H1 (cell line): ENCODE measurements at regions not wholly inside any gene's neighbourhood (a gene's known extent, or its start where the extent isn't known, plus 50 kb on each side); places are given as distances from the start of the nearest gene placed in this dataset.

Experiments
- CTCF ChIA-PET: fragments of 300-600 bp; sonication (Branson Sonifier 250); formaldehyde crosslinking; loops from one replicate; lab custom pipeline; 2021; ENCODE audit not compliant: partially characterized antibody; lab: Charles Lee
- POLR2A ChIA-PET: fragments of 300-600 bp; sonication (Branson Sonifier 250); formaldehyde crosslinking; loops from one replicate; lab custom pipeline; 2021; ENCODE audit warnings: inconsistent platforms; ENCODE audit not compliant: partially characterized antibody; lab: Charles Lee
- DNase-seq, 2 experiments: peaks; one replicate each; pipeline versions ENCODE4 v3.0.0 to v3.0.0-alpha.2; 2010 to 2022; ENCODE audit warnings: low spot score in 2 of 2, low read depth in 1 of 2, mixed read lengths in 1 of 2
- FAIRE-seq: peaks from 2 replicates; lab custom pipeline; 2011; peaks lifted over from hg19 to GRCh38; lab: Jason Lieb, UNC
- H2AFZ ChIP-seq: 2 replicates; pipeline ENCODE4 v1.8.1; 2012; ENCODE audit warnings: low read length, inconsistent platforms
- H2AK5ac ChIP-seq: 2 replicates; pipeline ENCODE4 v1.6.1; 2013; ENCODE audit warnings: low read depth, low read length
- H2BK120ac ChIP-seq: replicated peaks from 2 replicates; pipeline ENCODE3; 2013; ENCODE audit warnings: low read depth, low read length, inconsistent platforms
- H2BK12ac ChIP-seq: 2 replicates; pipeline ENCODE4 v1.6.1; 2013; ENCODE audit warnings: low read depth, low read length
- H2BK15ac ChIP-seq: 2 replicates; pipeline ENCODE4 v1.6.1; 2013; ENCODE audit warnings: low read length
- H2BK20ac ChIP-seq: 2 replicates; pipeline ENCODE4 v1.6.1; 2013; ENCODE audit warnings: low read length
- H2BK5ac ChIP-seq: 2 replicates; pipeline ENCODE4 v1.6.1; 2013; ENCODE audit warnings: low read depth, low read length
- H3K14ac ChIP-seq: 2 replicates; pipeline ENCODE4 v1.6.1; 2013; ENCODE audit warnings: inconsistent platforms; ENCODE audit not compliant: insufficient read length
- H3K18ac ChIP-seq: 2 replicates; pipeline ENCODE4 v1.6.1; 2013; ENCODE audit warnings: low read length; ENCODE audit errors: extremely low read depth
- H3K23ac ChIP-seq: 2 replicates; pipeline ENCODE4 v1.6.1; 2013; ENCODE audit warnings: inconsistent platforms; ENCODE audit not compliant: insufficient read length
- H3K23me2 ChIP-seq: 2 replicates; pipeline ENCODE4 v1.6.1; 2013; ENCODE audit warnings: low read depth, low read length
- H3K27ac ChIP-seq: 2 replicates; pipeline ENCODE4 v1.6.1; 2011; ENCODE audit warnings: low read depth, low read length, inconsistent platforms
- H3K27me3 ChIP-seq, 4 experiments: replicated peaks in 1 of 4; 1 replicate in 1 of 4; 2 replicates in 3 of 4; pipeline versions ENCODE4 v1.6.1 to v1.8.1; 2011 to 2013; ENCODE audit warnings: low read length in 3 of 4, mild to moderate bottlenecking in 3 of 4, inconsistent platforms in 2 of 4, mixed read lengths in 2 of 4, moderate library complexity in 1 of 4; ENCODE audit not compliant: control insufficient read depth in 3 of 4, insufficient read depth in 3 of 4; ENCODE audit errors: extremely low read depth in 1 of 4
- H3K36me3 ChIP-seq, 4 experiments: 2 replicates each; pipeline versions ENCODE4 v1.6.1 to v1.8.1; 2011 to 2013; ENCODE audit warnings: mild to moderate bottlenecking in 4 of 4, low read length in 3 of 4, moderate library complexity in 2 of 4, control low read depth in 1 of 4, inconsistent platforms in 1 of 4; ENCODE audit not compliant: insufficient read depth in 4 of 4, control insufficient read depth in 2 of 4
- H3K4ac ChIP-seq: replicated peaks from 2 replicates; pipeline ENCODE3; 2013; ENCODE audit warnings: low read length, low read depth, mixed read lengths, inconsistent platforms; ENCODE audit not compliant: insufficient read length
- H3K4me1 ChIP-seq, 4 experiments: replicated peaks in 1 of 4; 1 replicate in 1 of 4; 2 replicates in 3 of 4; pipeline versions ENCODE4 v1.6.1 to v1.8.1; 2011 to 2013; ENCODE audit warnings: low read length in 3 of 4, inconsistent platforms in 2 of 4, mixed read lengths in 1 of 4; ENCODE audit not compliant: insufficient read depth in 4 of 4, control insufficient read depth in 3 of 4
- H3K4me2 ChIP-seq, 2 experiments: 2 replicates each; pipeline versions ENCODE4 v1.6.1 to v1.8.1; 2011 to 2013; ENCODE audit warnings: low read depth in 2 of 2, low read length in 2 of 2, control low read depth in 1 of 2, inconsistent platforms in 1 of 2, mild to moderate bottlenecking in 1 of 2; ENCODE audit not compliant: insufficient read depth in 1 of 2
- H3K4me3 ChIP-seq, 4 experiments: fragments of 200-600, 300-600 bp in 1 of 4; sonication (generic), shearing (Covaris generic), sonication (Bioruptor Twin) in 1 of 4; 2 replicates each; pipeline versions ENCODE4 v1.5.1 to v1.8.1; 2011 to 2016; ENCODE audit warnings: low read length in 4 of 4, low read depth in 3 of 4, control low read depth in 2 of 4, inconsistent platforms in 2 of 4, mild to moderate bottlenecking in 2 of 4, mixed read lengths in 1 of 4, moderate library complexity in 1 of 4; ENCODE audit not compliant: insufficient read depth in 2 of 4; ENCODE audit errors: extremely low read depth in 1 of 4
- H3K56ac ChIP-seq: replicated peaks from 2 replicates; pipeline ENCODE3; 2013; ENCODE audit warnings: low read depth, mild to moderate bottlenecking, mixed read lengths, low read length, inconsistent platforms; ENCODE audit not compliant: insufficient read length
- H3K79me1 ChIP-seq: 2 replicates; pipeline ENCODE4 v1.6.1; 2013; ENCODE audit warnings: low read depth, low read length, control low read depth
- H3K79me2 ChIP-seq, 2 experiments: 2 replicates each; pipeline versions ENCODE4 v1.6.1 to v1.8.1; 2012 to 2013; ENCODE audit warnings: low read length in 2 of 2, mild to moderate bottlenecking in 2 of 2, inconsistent platforms in 1 of 2; ENCODE audit not compliant: insufficient read depth in 2 of 2, control insufficient read depth in 1 of 2
- H3K9ac ChIP-seq, 4 experiments: replicated peaks in 1 of 4; 1 replicate in 1 of 4; 2 replicates in 3 of 4; pipeline versions ENCODE4 v1.6.1 to v1.8.1; 2011 to 2013; ENCODE audit warnings: low read depth in 3 of 4, low read length in 3 of 4, control low read depth in 2 of 4, mild to moderate bottlenecking in 2 of 4, moderate library complexity in 2 of 4, inconsistent platforms in 1 of 4; ENCODE audit errors: extremely low read depth in 1 of 4
- H3K9me3 ChIP-seq, 2 experiments: 2 replicates each; pipeline versions ENCODE4 v1.6.1 to v1.8.1; 2012 to 2013; ENCODE audit warnings: mild to moderate bottlenecking in 2 of 2, moderate library complexity in 2 of 2, control low read depth in 1 of 2, inconsistent platforms in 1 of 2, low read depth in 1 of 2, low read length in 1 of 2, mixed read lengths in 1 of 2; ENCODE audit not compliant: insufficient read depth in 2 of 2
- H4K20me1 ChIP-seq, 2 experiments: replicated peaks in 1 of 2; 2 replicates each; pipeline versions ENCODE3 to v1.8.1; 2011 to 2013; ENCODE audit warnings: inconsistent platforms in 2 of 2, low read length in 2 of 2, mild to moderate bottlenecking in 1 of 2; ENCODE audit not compliant: insufficient read depth in 2 of 2, control insufficient read depth in 1 of 2
- H4K5ac ChIP-seq: 2 replicates; pipeline ENCODE4 v1.6.1; 2013; ENCODE audit warnings: low read length, low read depth, mixed read lengths, inconsistent platforms; ENCODE audit not compliant: insufficient read length
- H4K8ac ChIP-seq: 2 replicates; pipeline ENCODE4 v1.8.0; 2013; ENCODE audit warnings: mild to moderate bottlenecking, moderate library complexity, low read length, inconsistent platforms; ENCODE audit not compliant: insufficient read depth; ENCODE audit errors: extremely low read depth
- H4K91ac ChIP-seq: replicated peaks from 2 replicates; pipeline ENCODE3; 2013; ENCODE audit warnings: low read length, mixed read lengths, inconsistent platforms; ENCODE audit not compliant: insufficient read length
- ASH2L ChIP-seq: fragments of 200-600, 300-600 bp; sonication (generic); IDR thresholded peaks from one replicate; pipeline ENCODE4 v1.7.1; 2017; ENCODE audit warnings: low read length
- WGBS, 2 experiments: shearing (Covaris generic) in 1 of 2; methylation state at CpG; one replicate each; pipeline versions ENCODE4 v1.1.6 to v1.1.7; 2013 to 2015; ENCODE audit warnings: low lambda C conversion rate in 2 of 2, mixed read lengths in 2 of 2, inconsistent platforms in 1 of 2, low coverage in 1 of 2, missing lambda C conversion rate in 1 of 2; ENCODE audit not compliant: insufficient replicate concordance in 2 of 2, insufficient coverage in 1 of 2, insufficient read length in 1 of 2; ENCODE audit errors: extremely low coverage in 1 of 2, missing lambda C conversion rate in 1 of 2; 5-methylcytosine and 5-hydroxymethylcytosine counted together

DNA sequence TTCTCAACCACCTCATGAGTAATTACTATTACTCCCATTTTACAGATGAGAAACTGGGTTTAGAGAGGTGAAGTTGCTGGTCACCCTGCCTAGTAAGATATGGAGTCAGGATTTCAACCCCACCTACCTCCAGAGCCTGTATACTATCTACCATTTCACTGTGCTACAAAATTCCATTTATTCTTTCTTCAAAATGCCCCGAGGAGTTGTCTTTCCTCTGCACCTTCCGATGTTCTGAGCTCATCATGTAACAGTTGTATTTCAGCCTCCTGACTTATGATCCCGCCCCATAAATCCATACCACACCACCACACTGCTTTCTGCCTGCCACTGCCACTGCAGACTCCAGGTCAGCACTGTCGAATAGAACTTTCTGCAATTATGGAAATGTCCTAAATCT is 71.3 kb upstream of the SLC25A36 start:
- Histone ChIP-seq H3K4ac (no peak overlapping the region), H3K56ac (no peak overlapping the region), H3K4me1 (peaks cover 0 to 4% (median 1%) of the 10 kb centered on the region in 4 experiments; a peak in 2 of 7 replicates), H3K27me3 (no peaks in the 10 kb centered on the region), H2AK5ac (no peak overlapping the region), H3K23ac (no peak overlapping the region), H4K5ac (no peak overlapping the region), H3K4me3 (no peak overlapping the region), H3K79me1 (no peaks in the 10 kb centered on the region), H3K18ac (no peak overlapping the region), H3K27ac (no peak overlapping the region), H2BK12ac (no peak overlapping the region), H3K36me3 (no peaks in the 10 kb centered on the region), H4K8ac (no peak overlapping the region), H3K9me3 (no peaks in the 10 kb centered on the region), H3K9ac (no peak overlapping the region), H2BK5ac (no peak overlapping the region)
- CTCF ChIA-PET, result no interaction called here
- WGBS, 2 experiments, result 90% methylated on average over 4 of the region's 4 CpGs; no CpG with 5 or more reads in 1 of the 2 experiments
- TF ChIP-seq ASH2L, result no peak
- TF ChIP-seq, all 59 proteins: peak for 0
- no peaks in the 10 kb centered on the region for H3K23me2 ChIP-seq
- no peak overlapping the region for H4K91ac ChIP-seq
- no peak overlapping the region for H3K14ac ChIP-seq
- POLR2A ChIA-PET, result no interaction called here
- no peak overlapping the region for H2BK20ac ChIP-seq
- no peak for DNase-seq
- H2BK15ac ChIP-seq, result no peak overlapping the region
- H2AFZ ChIP-seq, result no peak overlapping the region
- FAIRE-seq, result no peak
- no peak overlapping the region for H2BK120ac ChIP-seq
- H3K4me2 ChIP-seq, result no peak overlapping the region
- H4K20me1 ChIP-seq, result no peaks in the 10 kb centered on the region
- no peaks in the 10 kb centered on the region for H3K79me2 ChIP-seq
